Large intestine (tissue), 3 donors: ENCODE measurements at regions not wholly inside any gene's neighbourhood (a gene's known extent, or its start where the extent isn't known, plus 50 kb on each side); places are given as distances from the start of the nearest gene placed in this dataset.

Experiments used
- DNase-seq, 2 donors: peaks; one replicate each; pipeline versions ENCODE4 v3.0.0 to v3.0.0-alpha.2; 2013
- H3K27ac ChIP-seq: one replicate; pipeline ENCODE4 v1.5.1; 2013; ENCODE audit warnings: low read length
- H3K27me3 ChIP-seq: 2 replicates; pipeline ENCODE4 v1.6.1; 2013; ENCODE audit warnings: low read length; ENCODE audit not compliant: control insufficient read depth, insufficient read depth
- H3K36me3 ChIP-seq: 2 replicates; pipeline ENCODE4 v1.6.1; 2013; ENCODE audit warnings: low read length; ENCODE audit not compliant: control insufficient read depth, insufficient read depth
- H3K4me1 ChIP-seq: one replicate; pipeline ENCODE4 v1.6.1; 2013; ENCODE audit warnings: low read length; ENCODE audit not compliant: control insufficient read depth, insufficient read depth
- H3K4me3 ChIP-seq: one replicate; pipeline ENCODE4 v1.5.1; 2013; ENCODE audit warnings: low read length
- H3K9me3 ChIP-seq: one replicate; pipeline ENCODE4 v1.6.1; 2013; ENCODE audit warnings: mild to moderate bottlenecking, low read depth, low read length, moderate library complexity; ENCODE audit not compliant: control insufficient read depth
- WGBS: methylation state at CpG from one replicate; pipeline ENCODE4 v1.1.5; 2013; ENCODE audit warnings: low lambda C conversion rate; ENCODE audit not compliant: insufficient coverage; 5-methylcytosine and 5-hydroxymethylcytosine counted together

GRCh38 chr7:136501151-136501550 lies 367.3 kb upstream of the CHRM2 start:
- H3K9me3 ChIP-seq: no peaks in the 10 kb centered on the region
- no peak overlapping the region for H3K4me3 ChIP-seq
- no peak overlapping the region for H3K27ac ChIP-seq
- DNase-seq: no peak
- H3K36me3 ChIP-seq: no peaks in the 10 kb centered on the region
- H3K4me1 ChIP-seq: no peaks in the 10 kb centered on the region
- WGBS: 87% methylated on average over 3 of the region's 3 CpGs
- H3K27me3 ChIP-seq: no peaks in the 10 kb centered on the region

GRCh38 chr7:136496551-136496950 lies 371.9 kb upstream of the CHRM2 start:
- H3K4me3 ChIP-seq: no peak overlapping the region
- no peaks in the 10 kb centered on the region for H3K27me3 ChIP-seq
- H3K9me3 ChIP-seq: no peaks in the 10 kb centered on the region
- no peak overlapping the region for H3K27ac ChIP-seq
- no peak for DNase-seq
- WGBS: no CpG with 5 or more reads among the region's 2 CpGs
- H3K36me3 ChIP-seq: no peaks in the 10 kb centered on the region
- H3K4me1 ChIP-seq: no peaks in the 10 kb centered on the region

DNA sequence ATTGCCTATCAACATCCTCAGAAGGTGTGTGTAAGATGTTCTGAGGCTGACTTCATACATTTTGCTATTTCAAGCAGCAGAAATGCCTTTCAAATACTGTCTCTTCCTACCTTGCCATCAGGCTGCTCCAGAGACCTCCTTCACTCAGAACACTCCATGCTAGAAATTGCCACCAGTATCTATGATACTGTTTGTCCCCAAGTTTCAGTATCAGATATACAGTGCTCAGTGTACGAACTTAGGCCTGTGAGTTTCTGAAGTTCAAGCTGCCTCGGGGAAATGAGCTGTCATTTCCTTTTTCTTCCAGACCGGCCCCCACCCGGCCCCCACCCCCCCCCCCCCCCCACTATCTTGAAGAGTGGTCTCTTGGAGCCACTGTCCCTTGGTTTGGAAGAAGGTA lies 373.4 kb upstream of the CHRM2 start:
- no CpG with 5 or more reads among the region's 4 CpGs for WGBS

GRCh38 chr7:136492366-136492765 lies 376.1 kb upstream of the CHRM2 start:
- Histone ChIP-seq H3K9me3 (no peaks in the 10 kb centered on the region), H3K4me3 (no peak overlapping the region), H3K27ac (no peak overlapping the region), H3K27me3 (no peaks in the 10 kb centered on the region), H3K4me1 (no peaks in the 10 kb centered on the region), H3K36me3 (no peaks in the 10 kb centered on the region)
- DNase-seq: no peak
- no CpG with 5 or more reads among the region's 4 CpGs for WGBS

More for the DNA sequence above, 373.4 kb upstream of the CHRM2 start:
- no peak for DNase-seq
- no peaks in the 10 kb centered on the region for H3K27me3 ChIP-seq
- no peak overlapping the region for H3K4me3 ChIP-seq
- H3K9me3 ChIP-seq: no peaks in the 10 kb centered on the region
- no peak overlapping the region for H3K27ac ChIP-seq
- no peaks in the 10 kb centered on the region for H3K4me1 ChIP-seq
- H3K36me3 ChIP-seq: no peaks in the 10 kb centered on the region

GRCh38 chr7:136489808-136490207 lies 378.6 kb upstream of the CHRM2 start:
- no peak for DNase-seq
- no peaks in the 10 kb centered on the region for H3K27me3 ChIP-seq
- no peak overlapping the region for H3K4me3 ChIP-seq
- H3K4me1 ChIP-seq: no peaks in the 10 kb centered on the region
- H3K36me3 ChIP-seq: no peaks in the 10 kb centered on the region
- no peaks in the 10 kb centered on the region for H3K9me3 ChIP-seq
- H3K27ac ChIP-seq: no peak overlapping the region

DNA sequence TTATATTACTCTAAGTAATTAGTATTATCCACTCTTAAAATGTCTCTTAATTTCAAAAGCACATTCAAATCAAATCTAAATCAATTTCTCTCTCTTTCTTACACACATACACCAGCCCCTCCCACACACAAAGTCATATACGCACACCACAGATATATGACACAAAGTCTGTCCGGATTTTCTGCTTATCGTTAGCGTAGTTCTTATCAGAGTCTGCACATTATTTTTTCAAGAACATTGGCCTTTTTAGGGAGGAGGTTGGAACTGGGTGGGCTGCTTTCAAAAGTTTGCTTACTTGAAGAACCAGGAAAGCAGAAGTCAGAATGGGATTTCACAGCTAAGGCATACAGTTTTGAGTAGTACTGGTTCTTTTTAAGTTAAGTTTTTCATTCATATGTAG lies 387.6 kb upstream of the CHRM2 start:
- H3K4me1 ChIP-seq: no peaks in the 10 kb centered on the region
- H3K4me3 ChIP-seq: no peak overlapping the region
- H3K27me3 ChIP-seq: no peaks in the 10 kb centered on the region
- no peak for DNase-seq
- WGBS: 40% methylated on average over 1 of the region's 4 CpGs
- no peaks in the 10 kb centered on the region for H3K36me3 ChIP-seq
- no peaks in the 10 kb centered on the region for H3K9me3 ChIP-seq
- no peak overlapping the region for H3K27ac ChIP-seq

GRCh38 chr7:136479922-136480321 lies 388.5 kb upstream of the CHRM2 start:
- H3K9me3 ChIP-seq: no peaks in the 10 kb centered on the region
- no CpG with 5 or more reads among the region's 2 CpGs for WGBS
- H3K27me3 ChIP-seq: no peaks in the 10 kb centered on the region
- no peak for DNase-seq
- H3K4me1 ChIP-seq: no peaks in the 10 kb centered on the region
- no peaks in the 10 kb centered on the region for H3K36me3 ChIP-seq
- no peak overlapping the region for H3K27ac ChIP-seq
- H3K4me3 ChIP-seq: no peak overlapping the region

DNA sequence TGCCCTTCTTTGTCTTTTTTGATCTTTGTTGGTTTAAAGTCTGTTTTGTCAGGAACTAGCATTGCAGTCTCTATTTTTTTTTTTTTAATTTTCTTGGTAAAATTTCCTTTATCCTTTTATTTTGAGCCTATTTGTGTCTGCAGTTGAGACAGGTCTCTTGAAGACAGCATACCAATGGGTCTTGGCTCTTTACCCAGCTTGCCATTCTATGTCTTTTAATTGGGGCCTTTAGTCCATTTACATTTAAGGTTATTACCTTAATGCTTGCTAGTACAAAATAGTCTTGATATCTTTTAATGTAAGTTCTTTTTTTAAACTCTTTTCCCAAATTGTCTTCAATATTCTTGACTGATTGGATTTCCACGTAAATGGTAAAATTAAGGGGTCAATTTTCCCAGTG lies 398.3 kb upstream of the CHRM2 start:
- H3K9me3 ChIP-seq: peaks cover 8% of the 10 kb centered on the region
- WGBS: 100% methylated on average over 1 of the region's 1 CpG
- H3K27ac ChIP-seq: no peak overlapping the region
- no peaks in the 10 kb centered on the region for H3K4me1 ChIP-seq
- H3K36me3 ChIP-seq: no peaks in the 10 kb centered on the region
- no peak overlapping the region for H3K4me3 ChIP-seq
- no peak for DNase-seq
- no peaks in the 10 kb centered on the region for H3K27me3 ChIP-seq

DNA sequence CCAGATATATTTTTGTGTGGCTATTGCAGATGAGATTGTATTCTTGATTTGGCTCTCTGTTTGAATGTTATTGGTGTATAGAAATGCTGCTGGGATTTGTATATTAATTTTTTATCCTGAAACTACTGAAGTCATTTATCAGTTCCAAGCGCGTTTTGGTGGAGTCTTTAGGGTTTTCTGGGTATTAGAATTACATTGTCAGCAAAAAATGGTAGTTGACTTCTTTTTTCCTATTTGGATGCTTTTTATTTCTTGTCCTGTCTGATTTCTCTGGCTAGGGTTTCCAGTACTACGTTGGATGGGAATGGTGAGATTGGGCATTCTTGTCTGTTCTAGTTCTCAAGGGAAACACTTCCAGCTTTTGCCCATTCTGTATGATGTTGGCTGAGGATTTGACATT lies 415.5 kb upstream of the CHRM2 start:
- no peak for DNase-seq
- Histone ChIP-seq H3K27ac (no peak overlapping the region), H3K36me3 (no peaks in the 10 kb centered on the region), H3K9me3 (no peaks in the 10 kb centered on the region), H3K4me3 (no peak overlapping the region), H3K27me3 (no peaks in the 10 kb centered on the region), H3K4me1 (no peaks in the 10 kb centered on the region)
- 100% methylated on average over 1 of the region's 3 CpGs for WGBS

DNA sequence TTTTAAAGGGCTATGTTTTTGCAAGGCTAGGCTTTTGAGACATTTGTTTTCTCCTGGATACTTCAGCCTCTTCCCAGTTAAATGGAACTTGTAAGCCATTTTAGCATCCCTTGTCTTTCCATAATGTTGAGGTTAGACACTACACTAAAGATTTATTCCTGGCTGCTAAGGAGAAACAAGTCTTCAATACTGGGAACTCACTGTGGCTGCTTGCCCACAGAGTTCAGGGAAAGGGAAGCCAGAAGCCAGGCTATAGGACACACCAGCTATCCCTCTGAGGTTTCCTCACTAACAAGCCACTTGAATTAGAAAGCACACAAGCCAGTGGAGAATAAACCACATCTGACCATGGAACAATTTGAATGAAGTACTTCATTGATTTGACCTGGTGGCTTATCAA lies 421.7 kb upstream of the CHRM2 start:
- no peak overlapping the region for H3K27ac ChIP-seq
- peak in 1 of 2 donors; percentile 1 for DNase-seq
- H3K27me3 ChIP-seq: no peaks in the 10 kb centered on the region
- no peaks in the 10 kb centered on the region for H3K9me3 ChIP-seq
- H3K4me3 ChIP-seq: no peak overlapping the region
- H3K36me3 ChIP-seq: no peaks in the 10 kb centered on the region
- no peaks in the 10 kb centered on the region for H3K4me1 ChIP-seq

- Histone ChIP-seq H3K9me3 (no peaks in the 10 kb centered on the region), H3K27ac (no peak overlapping the region), H3K36me3 (no peaks in the 10 kb centered on the region), H3K4me1 (no peaks in the 10 kb centered on the region), H3K4me3 (no peak overlapping the region), H3K27me3 (no peaks in the 10 kb centered on the region)
- DNase-seq: no peak
- 80% methylated on average over 3 of the region's 3 CpGs for WGBS
These were observed 426.6 kb upstream of the CHRM2 start for GRCh38 chr7:136441835-136442234.
